B cell (primary cell): ENCODE measurements at regions not wholly inside any gene's neighbourhood (a gene's known extent, or its start where the extent isn't known, plus 50 kb on each side); places are given as distances from the start of the nearest gene placed in this dataset.

ENCODE experiments used
- EZH2 ChIP-seq: IDR thresholded peaks from 2 replicates; pipeline ENCODE4 v1.6.1; 2012; ENCODE audit warnings: borderline replicate concordance, low read depth, mild to moderate bottlenecking, moderate library complexity, low read length; ENCODE audit not compliant: insufficient read depth, poor library complexity, severe bottlenecking
- TF ChIP-seq, protein P1 (sequence below): fragments of 200-600 bp; IDR thresholded peaks from one replicate; pipeline ENCODE4 v1.8.0; 2022; ENCODE audit warnings: antibody characterized with exemption, mild to moderate bottlenecking

- TF ChIP-seq, protein P1, sequence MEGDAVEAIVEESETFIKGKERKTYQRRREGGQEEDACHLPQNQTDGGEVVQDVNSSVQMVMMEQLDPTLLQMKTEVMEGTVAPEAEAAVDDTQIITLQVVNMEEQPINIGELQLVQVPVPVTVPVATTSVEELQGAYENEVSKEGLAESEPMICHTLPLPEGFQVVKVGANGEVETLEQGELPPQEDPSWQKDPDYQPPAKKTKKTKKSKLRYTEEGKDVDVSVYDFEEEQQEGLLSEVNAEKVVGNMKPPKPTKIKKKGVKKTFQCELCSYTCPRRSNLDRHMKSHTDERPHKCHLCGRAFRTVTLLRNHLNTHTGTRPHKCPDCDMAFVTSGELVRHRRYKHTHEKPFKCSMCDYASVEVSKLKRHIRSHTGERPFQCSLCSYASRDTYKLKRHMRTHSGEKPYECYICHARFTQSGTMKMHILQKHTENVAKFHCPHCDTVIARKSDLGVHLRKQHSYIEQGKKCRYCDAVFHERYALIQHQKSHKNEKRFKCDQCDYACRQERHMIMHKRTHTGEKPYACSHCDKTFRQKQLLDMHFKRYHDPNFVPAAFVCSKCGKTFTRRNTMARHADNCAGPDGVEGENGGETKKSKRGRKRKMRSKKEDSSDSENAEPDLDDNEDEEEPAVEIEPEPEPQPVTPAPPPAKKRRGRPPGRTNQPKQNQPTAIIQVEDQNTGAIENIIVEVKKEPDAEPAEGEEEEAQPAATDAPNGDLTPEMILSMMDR: no peak
- TF ChIP-seq EZH2: no peak
Observed at GRCh38 chr20:22508426-22508825, 75.9 kb downstream of the FOXA2 start.
